Breast epithelium (tissue), 4 donors: ENCODE measurements at regions not wholly inside any gene's neighbourhood (a gene's known extent, or its start where the extent isn't known, plus 50 kb on each side); places are given as distances from the start of the nearest gene placed in this dataset.
"Not testable (repeated sequence)": the region's sequence is repeated elsewhere in the genome, so short reads cannot be mapped to it uniquely, and the experiment has no call there.

ENCODE experiments used
- DNase-seq, 2 donors: peaks; one replicate each; pipeline ENCODE4 v3.0.0-alpha.2; 2019; ENCODE audit warnings: low spot score in 2 of 2
- H3K27ac ChIP-seq, 2 donors: fragments of 200-600 bp; sonication (generic) in 1 of 2; one replicate each; pipeline ENCODE4 v1.5.1; 2016 to 2019; ENCODE audit warnings: mild to moderate bottlenecking in 1 of 2
- H3K27me3 ChIP-seq, 2 donors: fragments of 200-600 bp; sonication (generic) in 1 of 2; one replicate each; pipeline versions ENCODE4 v1.5.1 to v1.6.0; 2017 to 2019; ENCODE audit warnings: control low read depth in 1 of 2, mild to moderate bottlenecking in 1 of 2
- H3K36me3 ChIP-seq: fragments of 200-600 bp; one replicate; pipeline ENCODE4 v1.5.1; 2019
- H3K4me1 ChIP-seq, 2 donors: fragments of 200-600 bp; sonication (generic); one replicate each; pipeline ENCODE4 v1.5.1; 2016 to 2019; ENCODE audit warnings: control low read depth in 1 of 2
- H3K4me3 ChIP-seq, 3 donors: fragments of 200-600 bp; sonication (generic); 1 replicate in 2 of 3; 2 replicates in 1 of 3; pipeline ENCODE4 v1.5.1; 2016 to 2019; ENCODE audit warnings: mild to moderate bottlenecking in 3 of 3, moderate library complexity in 2 of 3
- H3K9me3 ChIP-seq, 2 donors: fragments of 200-600 bp; sonication (generic) in 1 of 2; one replicate each; pipeline ENCODE4 v1.5.1; 2016 to 2019; ENCODE audit warnings: control low read depth in 1 of 2
- POLR2A ChIP-seq: fragments of 450-650 bp; IDR thresholded peaks from one replicate; pipeline ENCODE4 v1.6.1; 2016; ENCODE audit warnings: antibody characterized with exemption, mild to moderate bottlenecking, moderate library complexity
- POLR2AphosphoS5 ChIP-seq, 3 donors: sonication (generic); formaldehyde crosslinking; IDR thresholded peaks; one replicate each; pipeline ENCODE4 v1.6.1; 2017; ENCODE audit warnings: antibody characterized with exemption in 3 of 3
- intact Hi-C: fragments of 100-400 bp; cut with DNase I; formaldehyde crosslinking; loops from one replicate; pipeline ENCODE4 v1.15.1; 2023; ENCODE audit warnings: low total_unique reads
- TF ChIP-seq, protein P1 (sequence below), 3 donors: fragments of 450-650 bp; IDR thresholded peaks; one replicate each; pipeline ENCODE4 v1.5.1; 2016 to 2017; ENCODE audit warnings: antibody characterized with exemption in 3 of 3, mild to moderate bottlenecking in 3 of 3, moderate library complexity in 3 of 3

GRCh38 chr7:79652619-79653018 lies 199.2 kb upstream of the MAGI2 start:
- Histone ChIP-seq H3K9me3 (no peaks in the 10 kb centered on the region), H3K27me3 (no peaks in the 10 kb centered on the region), H3K4me3 (no peak overlapping the region), H3K27ac (no peak overlapping the region), H3K4me1 (no peaks in the 10 kb centered on the region), H3K36me3 (no peaks in the 10 kb centered on the region)
- DNase-seq, result no peak
- intact Hi-C loops, result no loop called here
- TF ChIP-seq, protein P1, sequence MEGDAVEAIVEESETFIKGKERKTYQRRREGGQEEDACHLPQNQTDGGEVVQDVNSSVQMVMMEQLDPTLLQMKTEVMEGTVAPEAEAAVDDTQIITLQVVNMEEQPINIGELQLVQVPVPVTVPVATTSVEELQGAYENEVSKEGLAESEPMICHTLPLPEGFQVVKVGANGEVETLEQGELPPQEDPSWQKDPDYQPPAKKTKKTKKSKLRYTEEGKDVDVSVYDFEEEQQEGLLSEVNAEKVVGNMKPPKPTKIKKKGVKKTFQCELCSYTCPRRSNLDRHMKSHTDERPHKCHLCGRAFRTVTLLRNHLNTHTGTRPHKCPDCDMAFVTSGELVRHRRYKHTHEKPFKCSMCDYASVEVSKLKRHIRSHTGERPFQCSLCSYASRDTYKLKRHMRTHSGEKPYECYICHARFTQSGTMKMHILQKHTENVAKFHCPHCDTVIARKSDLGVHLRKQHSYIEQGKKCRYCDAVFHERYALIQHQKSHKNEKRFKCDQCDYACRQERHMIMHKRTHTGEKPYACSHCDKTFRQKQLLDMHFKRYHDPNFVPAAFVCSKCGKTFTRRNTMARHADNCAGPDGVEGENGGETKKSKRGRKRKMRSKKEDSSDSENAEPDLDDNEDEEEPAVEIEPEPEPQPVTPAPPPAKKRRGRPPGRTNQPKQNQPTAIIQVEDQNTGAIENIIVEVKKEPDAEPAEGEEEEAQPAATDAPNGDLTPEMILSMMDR (IDR thresholded peaks at IDR 0.05), result no peak
- TF ChIP-seq POLR2A (no peak), POLR2AphosphoS5 (IDR thresholded peaks at IDR 0.05) (no peak)

- no peak for DNase-seq
- Histone ChIP-seq H3K36me3 (no peaks in the 10 kb centered on the region), H3K4me1 (no peaks in the 10 kb centered on the region), H3K27me3 (no peaks in the 10 kb centered on the region), H3K4me3 (no peak overlapping the region), H3K27ac (no peak overlapping the region), H3K9me3 (no peaks in the 10 kb centered on the region)
- TF ChIP-seq, protein P1 (IDR thresholded peaks at IDR 0.05), result no peak
- TF ChIP-seq POLR2A (no peak), POLR2AphosphoS5 (IDR thresholded peaks at IDR 0.05) (no peak)
- intact Hi-C loops, result no loop called here
Measured at GRCh38 chr7:79647711-79648110, 194.2 kb upstream of the MAGI2 start.

- TF ChIP-seq POLR2AphosphoS5 (IDR thresholded peaks at IDR 0.05) (no peak), POLR2A (no peak)
- TF ChIP-seq, protein P1 (IDR thresholded peaks at IDR 0.05), result no peak
- no peaks in the 10 kb centered on the region for H3K4me1 ChIP-seq
- DNase-seq, result no peak
Measured at GRCh38 chr7:79646278-79646677, 192.8 kb upstream of the MAGI2 start.

DNA sequence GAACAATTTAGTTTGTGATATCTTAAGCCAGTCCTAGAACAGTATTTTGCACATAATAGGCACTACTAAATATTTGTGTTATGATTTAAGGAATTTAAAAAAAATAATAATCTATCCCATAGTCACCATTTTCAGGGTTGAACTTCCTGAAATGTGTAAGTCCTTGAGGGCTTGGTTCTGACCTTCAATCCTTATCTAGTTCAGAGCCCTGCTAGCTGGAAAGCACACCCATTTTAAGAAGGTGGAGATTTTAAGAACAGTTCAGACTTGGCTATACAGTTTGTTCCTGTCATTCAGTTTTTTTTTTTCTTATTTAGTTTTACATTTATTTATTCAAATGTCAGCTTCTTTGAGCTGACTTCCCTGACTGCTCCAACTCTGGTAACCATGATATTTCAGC lies 183.4 kb upstream of the MAGI2 start:
- Histone ChIP-seq H3K4me1 (no peaks in the 10 kb centered on the region), H3K36me3 (no peaks in the 10 kb centered on the region), H3K9me3 (no peaks in the 10 kb centered on the region), H3K27ac (no peak overlapping the region), H3K27me3 (no peaks in the 10 kb centered on the region), H3K4me3 (no peak overlapping the region)
- intact Hi-C loops, result no loop called here
- TF ChIP-seq POLR2A, result no peak
- no peak for TF ChIP-seq POLR2AphosphoS5 (IDR thresholded peaks at IDR 0.05)
- TF ChIP-seq, protein P1 (IDR thresholded peaks at IDR 0.05), result no peak
- no peak for DNase-seq

More at GRCh38 chr7:79646278-79646677, 192.8 kb upstream of the MAGI2 start:
- Histone ChIP-seq H3K36me3 (no peaks in the 10 kb centered on the region), H3K4me3 (no peak overlapping the region), H3K9me3 (no peaks in the 10 kb centered on the region), H3K27me3 (no peaks in the 10 kb centered on the region), H3K27ac (no peak overlapping the region)
- intact Hi-C loops, result no loop called here

DNA sequence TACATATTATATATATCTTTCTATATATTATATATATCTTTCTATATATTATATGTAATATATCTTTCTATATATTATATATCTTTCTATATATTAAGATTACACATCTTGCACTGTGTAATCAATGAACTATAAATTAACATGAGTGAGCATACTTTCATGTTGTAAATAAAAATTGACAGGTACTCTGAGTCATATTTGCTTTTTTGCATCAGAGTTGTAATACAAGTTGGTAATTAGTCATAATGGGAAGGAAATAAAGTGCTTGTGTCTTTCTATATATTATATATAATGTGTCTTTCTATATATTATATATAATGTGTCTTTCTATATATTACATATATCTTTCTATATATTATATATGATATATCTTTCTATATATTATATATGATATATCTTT lies 172.5 kb upstream of the MAGI2 start:
- DNase-seq, intact Hi-C loops, H3K9me3 ChIP-seq, H3K27me3 ChIP-seq, H3K36me3 ChIP-seq, H3K4me3 ChIP-seq, H3K4me1 ChIP-seq, H3K27ac ChIP-seq: not testable (repeated sequence)

- intact Hi-C loops, result no loop called here
- no peaks in the 10 kb centered on the region for H3K9me3 ChIP-seq
- TF ChIP-seq POLR2A (no peak), POLR2AphosphoS5 (IDR thresholded peaks at IDR 0.05) (no peak)
- TF ChIP-seq, protein P1 (IDR thresholded peaks at IDR 0.05), result no peak
- no peak overlapping the region for H3K27ac ChIP-seq
- H3K4me1 ChIP-seq, result no peaks in the 10 kb centered on the region
- DNase-seq, result no peak
- H3K27me3 ChIP-seq, result no peaks in the 10 kb centered on the region
- no peak overlapping the region for H3K4me3 ChIP-seq
- H3K36me3 ChIP-seq, result no peaks in the 10 kb centered on the region
Measured at GRCh38 chr7:79624336-79624735, 170.9 kb upstream of the MAGI2 start.
